Fibroblast of villous mesenchyme (primary cell): ENCODE measurements at regions not wholly inside any gene's neighbourhood (a gene's known extent, or its start where the extent isn't known, plus 50 kb on each side); places are given as distances from the start of the nearest gene placed in this dataset.

ENCODE experiments used
- DNase-seq: peaks from one replicate; pipeline ENCODE4 v3.0.0-alpha.2; 2010; ENCODE audit warnings: low read depth
- H3K4me3 ChIP-seq: 2 replicates; pipeline ENCODE4 v1.5.1; 2011; ENCODE audit warnings: low read depth, mild to moderate bottlenecking, low read length
- TF ChIP-seq, protein P1 (sequence below): IDR thresholded peaks from 2 replicates; pipeline ENCODE4 v1.5.1; 2012; ENCODE audit warnings: low read depth, mild to moderate bottlenecking, low read length; ENCODE audit not compliant: insufficient read depth

DNA sequence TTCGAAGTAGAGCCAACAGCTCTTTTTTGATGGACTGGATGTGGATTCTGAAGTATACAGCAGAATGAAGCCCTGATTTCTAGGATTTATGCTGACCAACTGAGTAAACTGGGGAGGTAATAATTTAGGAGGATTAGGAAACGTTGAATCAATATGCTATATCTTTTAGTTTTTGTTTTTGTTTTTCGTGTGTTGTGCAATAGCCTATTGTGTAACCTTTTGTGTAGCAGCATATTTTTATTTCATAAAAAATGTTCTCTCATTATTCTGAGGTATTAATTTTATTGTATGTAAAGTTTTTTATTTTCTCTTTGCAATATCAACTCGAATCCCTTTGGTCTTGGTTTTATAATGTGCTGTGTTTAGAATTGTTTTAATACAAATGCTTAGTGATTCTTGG is 902.3 kb downstream of the EFNA5 start:
- TF ChIP-seq, protein P1, sequence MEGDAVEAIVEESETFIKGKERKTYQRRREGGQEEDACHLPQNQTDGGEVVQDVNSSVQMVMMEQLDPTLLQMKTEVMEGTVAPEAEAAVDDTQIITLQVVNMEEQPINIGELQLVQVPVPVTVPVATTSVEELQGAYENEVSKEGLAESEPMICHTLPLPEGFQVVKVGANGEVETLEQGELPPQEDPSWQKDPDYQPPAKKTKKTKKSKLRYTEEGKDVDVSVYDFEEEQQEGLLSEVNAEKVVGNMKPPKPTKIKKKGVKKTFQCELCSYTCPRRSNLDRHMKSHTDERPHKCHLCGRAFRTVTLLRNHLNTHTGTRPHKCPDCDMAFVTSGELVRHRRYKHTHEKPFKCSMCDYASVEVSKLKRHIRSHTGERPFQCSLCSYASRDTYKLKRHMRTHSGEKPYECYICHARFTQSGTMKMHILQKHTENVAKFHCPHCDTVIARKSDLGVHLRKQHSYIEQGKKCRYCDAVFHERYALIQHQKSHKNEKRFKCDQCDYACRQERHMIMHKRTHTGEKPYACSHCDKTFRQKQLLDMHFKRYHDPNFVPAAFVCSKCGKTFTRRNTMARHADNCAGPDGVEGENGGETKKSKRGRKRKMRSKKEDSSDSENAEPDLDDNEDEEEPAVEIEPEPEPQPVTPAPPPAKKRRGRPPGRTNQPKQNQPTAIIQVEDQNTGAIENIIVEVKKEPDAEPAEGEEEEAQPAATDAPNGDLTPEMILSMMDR: no peak
- H3K4me3 ChIP-seq: no peak overlapping the region
- DNase-seq: no peak

DNA sequence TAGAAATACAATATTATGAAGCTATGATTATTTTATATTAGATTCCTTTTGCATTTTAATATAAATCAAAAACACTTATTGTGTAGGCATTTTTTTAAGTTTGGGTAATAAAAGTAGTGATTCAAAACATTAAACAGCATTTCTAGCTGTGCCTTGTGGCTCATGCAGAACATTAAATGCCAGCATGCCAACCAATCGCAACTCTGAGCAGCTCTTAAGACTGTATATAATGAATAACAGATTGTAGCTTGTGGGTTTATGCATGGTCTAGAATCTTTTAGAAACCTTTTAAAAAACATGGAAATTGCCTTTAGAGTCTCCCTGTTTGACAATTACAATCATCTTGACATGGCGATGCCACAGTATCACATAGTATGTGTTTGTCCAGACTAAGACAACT is 903.8 kb downstream of the EFNA5 start:
- TF ChIP-seq, protein P1: no peak
- H3K4me3 ChIP-seq: no peak overlapping the region
- no peak for DNase-seq

DNA sequence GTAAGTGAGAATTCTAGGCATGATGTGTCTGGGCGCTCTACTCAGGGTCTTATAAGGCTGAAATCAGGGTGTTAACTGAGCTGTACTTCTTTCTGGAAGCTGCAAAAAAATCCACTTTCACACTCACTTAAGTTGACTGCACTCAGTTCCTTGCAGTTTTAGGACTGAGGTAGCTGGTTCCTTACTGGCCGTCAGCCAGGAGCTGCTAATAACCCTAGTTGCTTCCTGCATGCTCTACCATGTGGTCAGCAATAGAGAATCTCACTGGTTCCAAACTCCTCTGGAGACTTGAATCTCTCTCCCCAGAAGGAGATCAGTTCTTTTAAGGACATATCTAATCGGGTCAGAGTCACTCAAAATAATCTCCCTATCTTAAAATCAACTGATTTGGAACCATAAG is 911.2 kb downstream of the EFNA5 start:
- H3K4me3 ChIP-seq: no peak overlapping the region
- DNase-seq: peak; percentile 1
- TF ChIP-seq, protein P1: no peak

DNA sequence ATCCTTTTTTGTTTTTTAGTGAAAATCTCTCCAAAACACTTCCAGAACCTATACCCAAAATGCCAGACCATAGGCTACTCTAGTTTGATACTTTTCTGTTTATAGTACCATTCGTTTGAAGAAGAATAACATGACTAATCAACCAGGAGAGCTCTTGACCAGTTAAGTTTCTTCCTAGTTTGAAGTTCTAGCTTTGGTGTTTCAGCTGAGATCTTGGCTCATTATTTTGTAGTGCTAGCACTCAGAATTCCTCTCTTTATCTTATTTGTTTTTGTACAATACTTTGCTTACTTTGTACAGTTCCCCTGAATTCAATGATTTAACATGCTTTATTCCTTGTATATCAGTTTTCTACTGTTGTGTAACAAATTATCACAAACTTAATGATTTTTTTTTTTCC is 911.6 kb downstream of the EFNA5 start:
- DNase-seq: no peak
- TF ChIP-seq, protein P1: no peak
- H3K4me3 ChIP-seq: no peak overlapping the region

DNA sequence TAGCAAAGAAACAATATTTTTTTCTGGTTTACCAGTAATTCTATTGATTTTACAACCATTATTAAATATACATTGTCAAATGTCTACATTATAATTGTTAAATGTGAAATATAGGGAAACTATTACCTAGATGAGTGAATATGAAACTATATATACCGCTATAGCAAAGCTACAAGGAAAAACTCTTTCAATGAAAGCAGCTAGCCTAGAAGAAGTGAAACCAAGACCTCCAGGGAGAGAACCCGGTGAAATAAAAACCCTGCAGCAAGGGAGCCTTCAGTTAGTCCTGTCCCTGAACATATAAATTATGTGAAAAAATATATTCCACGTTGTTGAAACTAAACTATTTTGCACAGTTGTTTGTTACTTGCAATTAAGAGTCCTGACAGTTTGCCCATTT is 913.1 kb downstream of the EFNA5 start:
- DNase-seq: no peak
- TF ChIP-seq, protein P1: no peak
- no peak overlapping the region for H3K4me3 ChIP-seq

DNA sequence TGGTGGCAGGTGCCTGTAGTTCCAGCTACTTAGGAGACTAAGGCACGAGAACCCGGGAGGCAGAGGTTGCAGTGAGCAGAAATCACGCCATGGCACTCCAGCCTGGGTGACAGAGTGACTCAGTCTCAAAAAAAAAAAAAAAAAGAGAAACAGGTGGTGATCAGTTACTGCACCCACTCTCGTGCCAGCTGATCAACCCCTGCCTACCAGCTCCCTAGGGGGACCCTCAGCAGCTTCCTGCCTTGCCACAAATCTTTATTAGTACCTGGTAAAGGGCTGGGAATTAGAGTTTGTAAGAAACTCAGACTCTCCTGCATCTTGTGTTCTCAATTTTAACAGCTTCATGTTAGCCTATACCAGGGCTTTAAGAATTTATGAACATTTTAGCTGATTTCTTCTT is 914.9 kb downstream of the EFNA5 start:
- TF ChIP-seq, protein P1: no peak
- no peak overlapping the region for H3K4me3 ChIP-seq
- no peak for DNase-seq

DNA sequence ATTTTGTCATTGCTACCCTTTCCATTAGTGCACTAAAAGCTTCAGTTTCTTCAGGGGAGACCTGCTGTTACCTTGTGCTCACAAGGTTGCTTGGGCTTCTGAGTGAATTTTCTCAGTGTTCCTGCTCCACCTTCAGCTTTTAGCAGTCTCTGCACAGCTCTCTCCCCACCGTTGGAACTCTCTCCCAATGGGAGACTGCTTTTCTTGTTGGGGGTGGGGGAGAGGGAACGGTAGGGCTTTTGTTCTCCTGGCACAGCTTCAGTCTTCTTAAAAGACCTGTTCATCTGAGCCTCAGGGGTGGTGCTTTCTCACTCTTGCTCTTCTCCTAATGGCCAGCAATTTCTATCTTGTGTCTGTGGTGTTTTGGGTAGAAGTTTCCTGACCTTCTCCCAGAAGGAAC is 915.7 kb downstream of the EFNA5 start:
- DNase-seq: no peak
- no peak overlapping the region for H3K4me3 ChIP-seq
- TF ChIP-seq, protein P1: no peak
